ENCODE measurements at regions not wholly inside any gene's neighbourhood (a gene's known extent, or its start where the extent isn't known, plus 50 kb on each side); places are given as distances from the start of the nearest gene placed in this dataset.
"Not testable (repeated sequence)": the region's sequence is repeated elsewhere in the genome, so short reads cannot be mapped to it uniquely, and the experiment has no call there.

GRCh38 chr10:22111260-22111659, 106.6 kb downstream of the EBLN1 start:
- H3K36me3 Mint-ChIP-seq (ENCODE audit: low read depth) = no peaks in the 10 kb centered on the region
- no peak overlapping the region for H3K27ac Mint-ChIP-seq
- H3K9me3 Mint-ChIP-seq = no peaks in the 10 kb centered on the region
- no peaks in the 10 kb centered on the region for H3K4me1 Mint-ChIP-seq (ENCODE audit: low read depth)
- H3K27me3 Mint-ChIP-seq = no peaks in the 10 kb centered on the region
- intact Hi-C loops (cut with micrococcal nuclease) = no loop called here
- H3K4me3 Mint-ChIP-seq = no peak overlapping the region

GRCh38 chr10:22110761-22111160, 107.1 kb downstream of the EBLN1 start:
- no peaks in the 10 kb centered on the region for H3K27me3 Mint-ChIP-seq
- intact Hi-C loops (cut with micrococcal nuclease) = no loop called here
- H3K4me3 Mint-ChIP-seq = no peak overlapping the region
- H3K4me1 Mint-ChIP-seq (ENCODE audit: low read depth) = no peaks in the 10 kb centered on the region
- H3K27ac Mint-ChIP-seq = no peak overlapping the region
- no peaks in the 10 kb centered on the region for H3K9me3 Mint-ChIP-seq
- no peaks in the 10 kb centered on the region for H3K36me3 Mint-ChIP-seq (ENCODE audit: low read depth)

GRCh38 chr10:22105270-22105669, 101.7 kb upstream of the DNAJC1 start:
- H3K27me3 Mint-ChIP-seq = no peaks in the 10 kb centered on the region
- no peaks in the 10 kb centered on the region for H3K36me3 Mint-ChIP-seq (ENCODE audit: low read depth)
- H3K4me1 Mint-ChIP-seq (ENCODE audit: low read depth) = peaks cover 7% of the 10 kb centered on the region
- no peak overlapping the region for H3K4me3 Mint-ChIP-seq
- no peaks in the 10 kb centered on the region for H3K9me3 Mint-ChIP-seq
- H3K27ac Mint-ChIP-seq = no peak overlapping the region
- intact Hi-C loops (cut with micrococcal nuclease) = no loop called here

GRCh38 chr10:22103701-22104470, 100.4 kb upstream of the DNAJC1 start:
- Mint-ChIP-seq H3K4me1 (ENCODE audit: low read depth) (peaks cover 7% of the 10 kb centered on the region), H3K27me3 (no peaks in the 10 kb centered on the region), H3K27ac (no peak overlapping the region), H3K9me3 (no peaks in the 10 kb centered on the region), H3K36me3 (ENCODE audit: low read depth) (no peaks in the 10 kb centered on the region), H3K4me3 (no peak overlapping the region)
- intact Hi-C loops (cut with micrococcal nuclease) = no loop called here

- peaks cover 9% of the 10 kb centered on the region for H3K9me3 Mint-ChIP-seq
- H3K27me3 Mint-ChIP-seq = no peaks in the 10 kb centered on the region
- H3K36me3 Mint-ChIP-seq (ENCODE audit: low read depth) = no peaks in the 10 kb centered on the region
- intact Hi-C loops (cut with micrococcal nuclease) = no loop called here
- H3K4me3 Mint-ChIP-seq = no peak overlapping the region
- H3K27ac Mint-ChIP-seq = no peak overlapping the region
- peaks cover 2% of the 10 kb centered on the region for H3K4me1 Mint-ChIP-seq (ENCODE audit: low read depth)
These were observed 94.2 kb upstream of the DNAJC1 start for GRCh38 chr10:22097696-22098095.

GRCh38 chr10:22091260-22091659, 87.7 kb upstream of the DNAJC1 start:
- intact Hi-C loops (cut with micrococcal nuclease); H3K36me3 Mint-ChIP-seq (ENCODE audit: low read depth); H3K4me1 Mint-ChIP-seq (ENCODE audit: low read depth); H3K9me3 Mint-ChIP-seq; H3K27ac Mint-ChIP-seq; H3K27me3 Mint-ChIP-seq; H3K4me3 Mint-ChIP-seq: not testable (repeated sequence)

GRCh38 chr10:22087402-22087738, 83.8 kb upstream of the DNAJC1 start:
- no peak overlapping the region for H3K4me3 Mint-ChIP-seq
- H3K4me1 Mint-ChIP-seq (ENCODE audit: low read depth) = no peaks in the 10 kb centered on the region
- H3K36me3 Mint-ChIP-seq (ENCODE audit: low read depth) = no peaks in the 10 kb centered on the region

GRCh38 chr10:22086730-22087401, 83.3 kb upstream of the DNAJC1 start:
- Mint-ChIP-seq H3K9me3 (no peaks in the 10 kb centered on the region), H3K36me3 (ENCODE audit: low read depth) (no peaks in the 10 kb centered on the region), H3K27me3 (no peaks in the 10 kb centered on the region), H3K4me3 (no peak overlapping the region), H3K27ac (no peak overlapping the region), H3K4me1 (ENCODE audit: low read depth) (no peaks in the 10 kb centered on the region)
- intact Hi-C loops (cut with micrococcal nuclease) = no loop called here

More at GRCh38 chr10:22087402-22087738, 83.8 kb upstream of the DNAJC1 start:
- no peaks in the 10 kb centered on the region for H3K27me3 Mint-ChIP-seq
- intact Hi-C loops (cut with micrococcal nuclease) = no loop called here
- no peak overlapping the region for H3K27ac Mint-ChIP-seq
- H3K9me3 Mint-ChIP-seq = no peaks in the 10 kb centered on the region

- intact Hi-C loops (cut with micrococcal nuclease); H3K27me3 Mint-ChIP-seq; H3K9me3 Mint-ChIP-seq; H3K36me3 Mint-ChIP-seq (ENCODE audit: low read depth); H3K27ac Mint-ChIP-seq; H3K4me1 Mint-ChIP-seq (ENCODE audit: low read depth); H3K4me3 Mint-ChIP-seq: not testable (repeated sequence)
These were observed 76.4 kb upstream of the DNAJC1 start for GRCh38 chr10:22079921-22080320.

GRCh38 chr10:22071332-22071731, 67.8 kb upstream of the DNAJC1 start:
- no peaks in the 10 kb centered on the region for H3K36me3 Mint-ChIP-seq (ENCODE audit: low read depth)
- H3K4me3 Mint-ChIP-seq = no peak overlapping the region
- H3K9me3 Mint-ChIP-seq = peaks cover 42% of the 10 kb centered on the region

GRCh38 chr10:22067091-22067490, 63.6 kb upstream of the DNAJC1 start:
- H3K4me1 Mint-ChIP-seq (ENCODE audit: low read depth) = no peaks in the 10 kb centered on the region
- H3K36me3 Mint-ChIP-seq (ENCODE audit: low read depth) = no peaks in the 10 kb centered on the region
- H3K4me3 Mint-ChIP-seq = no peak overlapping the region
- H3K27me3 Mint-ChIP-seq = no peaks in the 10 kb centered on the region
- no peak overlapping the region for H3K27ac Mint-ChIP-seq
- intact Hi-C loops (cut with micrococcal nuclease) = no loop called here
- H3K9me3 Mint-ChIP-seq = peaks cover 35% of the 10 kb centered on the region

More at GRCh38 chr10:22071332-22071731, 67.8 kb upstream of the DNAJC1 start:
- Mint-ChIP-seq H3K4me1 (ENCODE audit: low read depth) (no peaks in the 10 kb centered on the region), H3K27me3 (no peaks in the 10 kb centered on the region), H3K27ac (no peak overlapping the region)
- intact Hi-C loops (cut with micrococcal nuclease) = no loop called here

- H3K4me1 Mint-ChIP-seq (ENCODE audit: low read depth); H3K27me3 Mint-ChIP-seq; H3K4me3 Mint-ChIP-seq; H3K36me3 Mint-ChIP-seq (ENCODE audit: low read depth); H3K27ac Mint-ChIP-seq; intact Hi-C loops (cut with micrococcal nuclease): not testable (repeated sequence)
- peaks cover 21% of the 10 kb centered on the region for H3K9me3 Mint-ChIP-seq
These were observed 57.5 kb upstream of the DNAJC1 start for GRCh38 chr10:22060984-22061383.

- H3K9me3 Mint-ChIP-seq = peaks cover 21% of the 10 kb centered on the region
- no peaks in the 10 kb centered on the region for H3K36me3 Mint-ChIP-seq (ENCODE audit: low read depth)
- H3K27me3 Mint-ChIP-seq = no peaks in the 10 kb centered on the region
- no peak overlapping the region for H3K27ac Mint-ChIP-seq
- no peaks in the 10 kb centered on the region for H3K4me1 Mint-ChIP-seq (ENCODE audit: low read depth)
- intact Hi-C loops (cut with micrococcal nuclease) = no loop called here
- no peak overlapping the region for H3K4me3 Mint-ChIP-seq
These were observed 54.7 kb upstream of the DNAJC1 start for GRCh38 chr10:22058201-22058600.

- intact Hi-C loops (cut with micrococcal nuclease) = no loop called here
- H3K27me3 Mint-ChIP-seq = no peaks in the 10 kb centered on the region
- H3K9me3 Mint-ChIP-seq = peaks cover 13% of the 10 kb centered on the region
- no peaks in the 10 kb centered on the region for H3K36me3 Mint-ChIP-seq (ENCODE audit: low read depth)
- H3K4me1 Mint-ChIP-seq (ENCODE audit: low read depth) = no peaks in the 10 kb centered on the region
- H3K4me3 Mint-ChIP-seq = no peak overlapping the region
- no peak overlapping the region for H3K27ac Mint-ChIP-seq
These were observed 51.4 kb upstream of the DNAJC1 start for GRCh38 chr10:22054961-22055360.
